ENCODE measurements at regions not wholly inside any gene's neighbourhood (a gene's known extent, or its start where the extent isn't known, plus 50 kb on each side); places are given as distances from the start of the nearest gene placed in this dataset.

- H3K4me2 ChIP-seq = no peak overlapping the region
- TF ChIP-seq JUNB (IDR thresholded peaks at IDR 0.05; ENCODE audit: unreplicated experiment) (no peak), ZNF114 (CRISPR knock-in tag; IDR thresholded peaks at IDR 0.05) (no peak), ETS1 (IDR thresholded peaks at IDR 0.05) (no peak), ZNF462 (CRISPR knock-in tag; IDR thresholded peaks at IDR 0.05) (no peak), NANOG (IDR thresholded peaks at IDR 0.05; ENCODE audit: borderline replicate concordance) (no peak), REST (IDR thresholded peaks at IDR 0.05; ENCODE audit: unreplicated experiment) (no peak), EZH2 (IDR thresholded peaks at IDR 0.05; ENCODE audit: low read depth, unreplicated experiment) (no peak), ZNF331 (CRISPR knock-in tag; IDR thresholded peaks at IDR 0.05; ENCODE audit: low read depth) (no peak)
- DNase-seq (ENCODE audit: low spot score) (no peak), ATAC-seq (no peak)
- Mint-ChIP-seq H3K4me3 (no peak overlapping the region), H3K9me3 (peaks cover 92% of the 10 kb centered on the region), H3K36me3 (ENCODE audit: low read depth) (peaks cover 27% of the 10 kb centered on the region), H3K27ac (no peak overlapping the region), H3K27me3 (ENCODE audit: insufficient read depth, low read depth, poor library complexity) (peaks cover 4% of the 10 kb centered on the region), H3K4me1 (no peaks in the 10 kb centered on the region)
- H3K36me3 ChIP-seq (ENCODE audit: insufficient read depth) = no peaks in the 10 kb centered on the region
- no peaks in the 10 kb centered on the region for H4K20me1 ChIP-seq (replicated peaks; ENCODE audit: insufficient read depth)
- no peak overlapping the region for H2AFZ ChIP-seq
- no peaks in the 10 kb centered on the region for H3K27me3 ChIP-seq (ENCODE audit: insufficient read depth)
- no peak overlapping the region for H3K4me3 ChIP-seq
- H3K4me1 ChIP-seq (ENCODE audit: insufficient read depth) = no peaks in the 10 kb centered on the region
- no peaks in the 10 kb centered on the region for H3K79me2 ChIP-seq (replicated peaks; ENCODE audit: insufficient read depth)
- peaks cover 4% of the 10 kb centered on the region; the same call in 1 of the 2 replicates for H3K9me2 ChIP-seq (ENCODE audit: insufficient read depth)
- no peak overlapping the region for H3K27ac ChIP-seq (ENCODE audit: low read depth)
- H3F3A ChIP-seq (replicated peaks; ENCODE audit: low read depth) = no peaks in the 10 kb centered on the region
These were observed 251.9 kb upstream of the FOXK1 start for GRCh38 chr7:4430227-4430626.
